K562 (cell line): ENCODE measurements at regions not wholly inside any gene's neighbourhood (a gene's known extent, or its start where the extent isn't known, plus 50 kb on each side); places are given as distances from the start of the nearest gene placed in this dataset.

ENCODE experiments used
- CBFB ChIP-seq: sonication (generic); formaldehyde crosslinking; IDR thresholded peaks from 2 replicates; pipeline ENCODE4 v1.4.0; 2020; ENCODE audit warnings: mild to moderate bottlenecking, missing genetic modification reagents
- CTCF ChIP-seq, 3 experiments: IDR thresholded peaks in 2 of 3; conservative IDR thresholded peaks in 1 of 3; 2 replicates each; pipeline ENCODE4 v1.5.1; 2011 to 2012; ENCODE audit warnings: low read length in 3 of 3, mild to moderate bottlenecking in 3 of 3, control low read depth in 2 of 3, improper control_type of control experiment in 1 of 3, inconsistent platforms in 1 of 3, low read depth in 1 of 3, mixed read lengths in 1 of 3, moderate library complexity in 1 of 3; ENCODE audit not compliant: insufficient read depth in 2 of 3
- FOSL1 ChIP-seq: fragments of 200-800 bp; sonication (Bioruptor generic); conservative IDR thresholded peaks from 2 replicates; pipeline ENCODE4 v1.6.1; 2016; ENCODE audit warnings: missing genetic modification characterization, missing compliant biosample characterization
- FOXM1 ChIP-seq, 2 experiments: fragments of 450-650 bp in 1 of 2; sonication (generic) in 1 of 2; formaldehyde crosslinking in 1 of 2; IDR thresholded peaks; 2 replicates each; pipeline versions ENCODE4 v1.6.1 to v1.9.0; 2017 to 2022; ENCODE audit warnings: low read depth in 2 of 2, mild to moderate bottlenecking in 2 of 2, missing genetic modification reagents in 1 of 2, moderate library complexity in 1 of 2
- HES1 ChIP-seq: fragments of 450-650 bp; IDR thresholded peaks from 2 replicates; pipeline ENCODE4 v1.6.1; 2016; ENCODE audit warnings: low read depth, mild to moderate bottlenecking, moderate library complexity
- HMG20A ChIP-seq: fragments of 450-650 bp; formaldehyde crosslinking; conservative IDR thresholded peaks from 2 replicates; pipeline ENCODE4 v1.4.0; 2020; ENCODE audit warnings: mild to moderate bottlenecking, mixed read lengths
- MAX ChIP-seq: sonication (generic); formaldehyde crosslinking; IDR thresholded peaks from 2 replicates; pipeline ENCODE4 v1.9.0; 2022; ENCODE audit warnings: mild to moderate bottlenecking, missing genetic modification reagents
- MCM3 ChIP-seq: fragments of 450-650 bp; IDR thresholded peaks from 2 replicates; pipeline ENCODE4 v1.6.1; 2016
- MEF2A ChIP-seq: IDR thresholded peaks from 2 replicates; pipeline ENCODE4 v1.6.1; 2011; ENCODE audit warnings: low read depth, mild to moderate bottlenecking, low read length, moderate library complexity; ENCODE audit not compliant: control insufficient read depth
- POLR2AphosphoS5 ChIP-seq: IDR thresholded peaks from 2 replicates; pipeline ENCODE4 v1.6.1; 2011; ENCODE audit warnings: mild to moderate bottlenecking, low read depth, low read length, moderate library complexity; ENCODE audit not compliant: control insufficient read depth, insufficient read depth
- SIX5 ChIP-seq, 2 experiments: IDR thresholded peaks; 2 replicates each; pipeline ENCODE4 v1.6.1; 2011; ENCODE audit warnings: low read length in 2 of 2, borderline replicate concordance in 1 of 2, low read depth in 1 of 2, mild to moderate bottlenecking in 1 of 2, moderate library complexity in 1 of 2; ENCODE audit not compliant: insufficient read depth in 1 of 2
- TFE3 ChIP-seq: fragments of 450-650 bp; formaldehyde crosslinking; IDR thresholded peaks from 2 replicates; pipeline ENCODE4 v1.4.0; 2020; ENCODE audit warnings: mild to moderate bottlenecking, mixed read lengths
- USF2 ChIP-seq: sonication (generic); formaldehyde crosslinking; IDR thresholded peaks from 2 replicates; pipeline ENCODE4 v1.5.0; 2020; ENCODE audit warnings: missing genetic modification reagents
- ZBTB7A ChIP-seq: IDR thresholded peaks from 2 replicates; pipeline ENCODE4 v1.6.1; 2011; ENCODE audit warnings: low read depth, mild to moderate bottlenecking, low read length, moderate library complexity, borderline replicate concordance; ENCODE audit not compliant: control insufficient read depth

GRCh38 chr16:25493136-25493811 is 198.5 kb upstream of the HS3ST4 start:
- no peak for TF ChIP-seq ZBTB7A
- TF ChIP-seq HES1: no peak
- TF ChIP-seq USF2 (CRISPR knock-in tag): no peak
- no peak for TF ChIP-seq HMG20A (CRISPR knock-in tag)
- no peak for TF ChIP-seq MCM3
- TF ChIP-seq CBFB (CRISPR knock-in tag): no peak
- TF ChIP-seq FOXM1 (IDR thresholded peaks at IDR 0.05; ENCODE audit: low read depth): no peak
- no peak for TF ChIP-seq FOXM1 (CRISPR knock-in tag; IDR thresholded peaks at IDR 0.05; ENCODE audit: low read depth)
- no peak for TF ChIP-seq POLR2AphosphoS5
- no peak for TF ChIP-seq CTCF (IDR thresholded peaks at IDR 0.05 in 2 of 3, conservative IDR thresholded peaks at IDR 0.05 in 1 of 3; ENCODE audit: insufficient read depth in 2 of 3, low read depth in 1 of 3, low read length in 3 of 3)
- no peak for TF ChIP-seq SIX5 (IDR thresholded peaks at IDR 0.05; ENCODE audit: borderline replicate concordance in 1 of 2, insufficient read depth in 1 of 2, low read depth in 1 of 2, low read length in 2 of 2)
- no peak for TF ChIP-seq TFE3
- no peak for TF ChIP-seq FOSL1 (tag)
- TF ChIP-seq MEF2A: no peak
- TF ChIP-seq MAX: no peak
